LNCaP clone FGC (cell line): ENCODE measurements at regions not wholly inside any gene's neighbourhood (a gene's known extent, or its start where the extent isn't known, plus 50 kb on each side); places are given as distances from the start of the nearest gene placed in this dataset.
"Not testable (repeated sequence)": the region's sequence is repeated elsewhere in the genome, so short reads cannot be mapped to it uniquely, and the experiment has no call there.

Experiments used
- DNase-seq: peaks from one replicate; pipeline ENCODE4 v3.0.0-alpha.2; 2011; ENCODE audit warnings: low read depth
- H3K4me3 ChIP-seq: 2 replicates; pipeline ENCODE4 v1.5.1; 2011; ENCODE audit warnings: mild to moderate bottlenecking, low read depth, low read length, control low read depth
- TF ChIP-seq, protein P1 (sequence below): IDR thresholded peaks from 2 replicates; pipeline ENCODE4 v1.5.1; 2012; ENCODE audit warnings: mild to moderate bottlenecking; ENCODE audit not compliant: control insufficient read depth, insufficient read depth; ENCODE audit errors: extremely low read depth

DNA sequence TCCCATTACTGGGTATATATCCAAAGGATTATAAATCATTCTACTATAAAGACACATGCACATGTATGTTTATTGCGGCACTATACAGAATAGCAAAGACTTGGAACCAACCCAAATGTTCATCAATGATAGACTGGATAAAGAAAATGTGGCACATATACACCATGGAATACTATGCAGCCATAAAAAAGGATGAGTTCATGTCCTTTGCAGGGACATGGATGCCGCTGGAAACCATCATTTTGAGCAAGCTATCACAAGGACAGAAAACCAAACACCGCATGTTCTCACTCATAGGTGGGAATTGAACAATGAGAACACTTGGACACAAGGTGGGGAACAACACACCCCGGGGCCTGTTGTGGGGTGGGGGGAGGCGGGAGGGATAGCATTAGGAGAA lies 57.0 kb upstream of the NEUROD1 start:
- not testable (repeated sequence) for H3K4me3 ChIP-seq, DNase-seq

DNA sequence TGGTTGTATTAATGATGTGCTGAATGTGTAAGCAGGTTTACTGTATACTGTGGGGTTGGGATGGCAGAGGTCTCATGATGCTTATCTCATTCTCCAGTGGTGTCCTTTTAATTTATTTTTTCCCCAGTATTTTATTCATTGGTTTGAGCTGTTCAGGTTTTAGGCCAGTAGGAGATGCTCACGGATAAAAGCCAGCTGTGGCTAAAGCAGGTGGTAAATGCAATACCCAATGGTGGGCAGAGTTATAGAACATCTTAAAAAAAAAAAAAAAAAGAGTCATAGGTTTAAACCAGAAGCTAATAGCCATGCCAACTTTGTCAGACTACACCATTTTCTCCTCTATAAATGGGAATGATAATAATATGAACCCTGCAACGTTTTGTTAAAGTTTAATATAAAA lies 57.8 kb upstream of the NEUROD1 start:
- TF ChIP-seq, protein P1, sequence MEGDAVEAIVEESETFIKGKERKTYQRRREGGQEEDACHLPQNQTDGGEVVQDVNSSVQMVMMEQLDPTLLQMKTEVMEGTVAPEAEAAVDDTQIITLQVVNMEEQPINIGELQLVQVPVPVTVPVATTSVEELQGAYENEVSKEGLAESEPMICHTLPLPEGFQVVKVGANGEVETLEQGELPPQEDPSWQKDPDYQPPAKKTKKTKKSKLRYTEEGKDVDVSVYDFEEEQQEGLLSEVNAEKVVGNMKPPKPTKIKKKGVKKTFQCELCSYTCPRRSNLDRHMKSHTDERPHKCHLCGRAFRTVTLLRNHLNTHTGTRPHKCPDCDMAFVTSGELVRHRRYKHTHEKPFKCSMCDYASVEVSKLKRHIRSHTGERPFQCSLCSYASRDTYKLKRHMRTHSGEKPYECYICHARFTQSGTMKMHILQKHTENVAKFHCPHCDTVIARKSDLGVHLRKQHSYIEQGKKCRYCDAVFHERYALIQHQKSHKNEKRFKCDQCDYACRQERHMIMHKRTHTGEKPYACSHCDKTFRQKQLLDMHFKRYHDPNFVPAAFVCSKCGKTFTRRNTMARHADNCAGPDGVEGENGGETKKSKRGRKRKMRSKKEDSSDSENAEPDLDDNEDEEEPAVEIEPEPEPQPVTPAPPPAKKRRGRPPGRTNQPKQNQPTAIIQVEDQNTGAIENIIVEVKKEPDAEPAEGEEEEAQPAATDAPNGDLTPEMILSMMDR, result 0 out of 2 replicates have a peak, but pooled peaks have one; percentile 11
- no peak overlapping the region for H3K4me3 ChIP-seq
- DNase-seq, result no peak

DNA sequence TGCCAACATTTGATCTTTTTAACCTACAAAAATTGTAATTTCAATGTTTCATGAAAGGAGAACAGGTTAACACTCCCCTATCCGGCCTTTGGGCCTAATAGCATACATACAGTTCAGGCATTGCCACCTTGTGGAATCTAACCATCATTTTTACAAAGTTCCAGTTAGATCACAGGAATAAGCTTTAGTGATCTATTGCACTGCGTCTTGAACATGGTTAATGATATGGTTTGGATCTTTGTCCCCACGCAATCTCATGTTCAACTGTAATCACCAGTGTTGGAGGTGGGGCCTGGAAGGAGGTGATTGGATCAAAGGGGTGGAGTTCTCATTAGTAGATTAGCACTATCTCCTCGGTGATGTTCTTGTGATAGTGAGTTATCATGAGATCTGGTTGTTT lies 58.2 kb upstream of the NEUROD1 start:
- DNase-seq, result no peak
- TF ChIP-seq, protein P1, result no peak
- no peak overlapping the region for H3K4me3 ChIP-seq

DNA sequence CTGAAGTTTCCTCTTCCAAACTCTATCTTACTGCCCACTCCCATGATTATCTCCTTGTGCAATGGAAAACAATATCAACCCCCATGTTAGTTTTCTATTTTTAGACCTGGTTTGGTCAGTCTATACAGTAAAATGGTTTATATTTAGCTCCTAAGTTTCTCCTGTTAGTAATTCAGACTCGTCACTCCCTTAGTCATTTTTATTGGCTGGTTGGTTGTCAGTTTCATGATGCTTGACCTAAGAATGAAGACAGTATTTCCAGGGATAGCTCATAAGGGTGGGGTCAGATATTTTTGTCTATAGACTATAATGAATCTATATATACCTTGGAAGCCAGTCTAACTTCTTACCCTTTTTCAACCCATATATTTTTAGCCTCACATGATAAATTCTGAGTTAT lies 61.4 kb upstream of the NEUROD1 start:
- no peak for DNase-seq
- H3K4me3 ChIP-seq, result no peak overlapping the region
- TF ChIP-seq, protein P1, result no peak

DNA sequence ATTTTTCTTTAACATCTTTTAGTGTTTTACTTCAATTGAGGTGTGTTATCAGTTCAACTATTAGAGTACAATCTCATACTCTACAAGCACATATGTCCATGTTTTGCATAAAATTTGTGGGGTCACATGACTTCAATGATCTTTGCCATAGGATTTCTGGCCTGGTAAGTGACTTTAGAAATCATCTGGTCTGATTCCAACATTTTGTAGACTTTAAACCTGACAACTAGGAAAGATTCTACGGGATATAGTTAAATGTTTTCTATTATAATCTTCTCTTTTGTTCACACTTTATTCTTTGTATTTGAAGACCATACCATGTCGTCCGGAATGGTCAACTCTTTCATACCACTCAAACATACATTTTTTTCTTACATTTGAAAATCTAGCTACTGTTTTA lies 62.0 kb upstream of the NEUROD1 start:
- TF ChIP-seq, protein P1, result no peak
- DNase-seq, result no peak

DNA sequence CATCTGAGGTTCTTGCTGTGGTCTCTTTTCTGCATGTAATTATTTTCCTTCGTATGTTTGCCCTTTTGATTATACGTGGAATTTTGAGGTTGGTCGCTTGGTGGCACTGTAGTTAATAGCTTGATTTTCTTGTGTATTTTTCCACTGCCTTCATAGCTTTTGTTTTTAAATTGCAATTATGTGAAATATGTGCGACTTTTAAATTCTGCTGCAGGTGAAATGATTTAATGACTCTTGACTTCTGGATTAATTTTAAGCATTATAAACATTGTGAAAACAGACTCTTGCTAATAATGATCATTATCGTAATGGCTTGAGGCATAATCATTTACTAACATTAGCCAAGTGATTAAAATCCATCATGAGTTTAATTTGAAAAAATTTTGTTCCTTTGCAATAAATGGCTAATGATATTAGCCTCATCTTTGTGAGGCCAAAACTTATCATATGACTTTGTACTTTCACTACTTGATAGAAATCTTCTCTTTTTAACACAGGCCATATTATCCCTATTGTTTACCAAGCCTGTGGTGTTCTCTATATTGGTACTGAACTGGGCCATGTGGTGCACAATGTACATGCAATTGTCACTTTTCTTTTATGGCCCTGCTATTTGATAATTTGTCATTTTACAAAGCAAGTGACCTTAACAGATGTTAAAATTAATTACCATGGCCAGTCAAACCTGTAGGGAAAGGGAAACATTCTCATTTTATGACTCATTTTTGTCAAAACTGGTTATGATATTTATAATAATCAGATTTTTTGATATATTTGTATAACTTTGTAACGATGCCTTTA lies 62.8 kb upstream of the NEUROD1 start:
- peak; percentile 42 for DNase-seq
- no peak overlapping the region for H3K4me3 ChIP-seq
- TF ChIP-seq, protein P1, result peak; percentile 54

More for the DNA sequence above, 62.0 kb upstream of the NEUROD1 start:
- no peak overlapping the region for H3K4me3 ChIP-seq

DNA sequence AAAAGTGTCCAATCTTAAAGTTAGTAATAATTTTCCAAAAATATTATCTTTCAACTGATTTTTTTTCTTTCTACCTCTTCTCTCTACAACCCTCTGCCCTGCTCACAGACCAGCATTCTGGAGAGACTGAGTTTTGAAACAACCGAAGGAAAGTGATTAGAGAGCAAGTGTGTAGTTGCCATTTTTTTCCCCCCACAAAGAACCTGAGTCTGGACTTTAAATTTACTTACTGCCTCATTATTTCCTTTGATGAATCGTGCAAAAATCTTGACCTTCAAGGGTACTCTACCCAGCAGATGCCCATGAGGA lies 63.4 kb upstream of the NEUROD1 start:
- TF ChIP-seq, protein P1, result no peak
- DNase-seq, result no peak
- H3K4me3 ChIP-seq, result no peak overlapping the region
